ENCODE measurements at regions not wholly inside any gene's neighbourhood (a gene's known extent, or its start where the extent isn't known, plus 50 kb on each side); places are given as distances from the start of the nearest gene placed in this dataset.

- TF ChIP-seq CTCF (IDR thresholded peaks at IDR 0.05; ENCODE audit: extremely low read depth, insufficient read depth, missing control alignments), result no peak
- DNase-seq (ENCODE audit: low spot score), result no peak
- in situ Hi-C loops (cut with MboI; ENCODE audit: low pct_unique_long_range_greater_than_20kb, low sequenced_read_pairs, unreplicated experiment), result no loop called here
Observed at GRCh38 chr16:26189536-26189935, 497.8 kb downstream of the HS3ST4 start.

- DNase-seq (ENCODE audit: low spot score), result no peak
- no peak for TF ChIP-seq CTCF (IDR thresholded peaks at IDR 0.05; ENCODE audit: extremely low read depth, insufficient read depth, missing control alignments)
- in situ Hi-C loops (cut with MboI; ENCODE audit: low pct_unique_long_range_greater_than_20kb, low sequenced_read_pairs, unreplicated experiment), result no loop called here
Observed at GRCh38 chr16:26194526-26194925, 502.8 kb downstream of the HS3ST4 start.

- no peak for DNase-seq (ENCODE audit: low spot score)
- TF ChIP-seq CTCF (IDR thresholded peaks at IDR 0.05; ENCODE audit: extremely low read depth, insufficient read depth, missing control alignments), result no peak
- in situ Hi-C loops (cut with MboI; ENCODE audit: low pct_unique_long_range_greater_than_20kb, low sequenced_read_pairs, unreplicated experiment), result no loop called here
Observed at GRCh38 chr16:26195225-26195624, 503.5 kb downstream of the HS3ST4 start.

- no peak for DNase-seq (ENCODE audit: low spot score)
- no peak for TF ChIP-seq CTCF (IDR thresholded peaks at IDR 0.05; ENCODE audit: extremely low read depth, insufficient read depth, missing control alignments)
- in situ Hi-C loops (cut with MboI; ENCODE audit: low pct_unique_long_range_greater_than_20kb, low sequenced_read_pairs, unreplicated experiment), result no loop called here
Observed at GRCh38 chr16:26196310-26196709, 504.6 kb downstream of the HS3ST4 start.

- no peak for DNase-seq (ENCODE audit: low spot score)
- TF ChIP-seq CTCF (IDR thresholded peaks at IDR 0.05; ENCODE audit: extremely low read depth, insufficient read depth, missing control alignments), result no peak
- in situ Hi-C loops (cut with MboI; ENCODE audit: low pct_unique_long_range_greater_than_20kb, low sequenced_read_pairs, unreplicated experiment), result no loop called here
Observed at GRCh38 chr16:26196802-26197201, 505.0 kb downstream of the HS3ST4 start.

GRCh38 chr16:26197707-26198106, 505.9 kb downstream of the HS3ST4 start:
- TF ChIP-seq CTCF (IDR thresholded peaks at IDR 0.05; ENCODE audit: extremely low read depth, insufficient read depth, missing control alignments), result no peak
- no peak for DNase-seq (ENCODE audit: low spot score)
- in situ Hi-C loops (cut with MboI; ENCODE audit: low pct_unique_long_range_greater_than_20kb, low sequenced_read_pairs, unreplicated experiment), result no loop called here

- in situ Hi-C loops (cut with MboI; ENCODE audit: low pct_unique_long_range_greater_than_20kb, low sequenced_read_pairs, unreplicated experiment), result no loop called here
- no peak for DNase-seq (ENCODE audit: low spot score)
- TF ChIP-seq CTCF (IDR thresholded peaks at IDR 0.05; ENCODE audit: extremely low read depth, insufficient read depth, missing control alignments), result no peak
Observed at GRCh38 chr16:26198221-26198620, 506.5 kb downstream of the HS3ST4 start.

All from GM13977 (cell line).